ENCODE measurements at regions not wholly inside any gene's neighbourhood (a gene's known extent, or its start where the extent isn't known, plus 50 kb on each side); places are given as distances from the start of the nearest gene placed in this dataset.

- TF ChIP-seq POLR2A (IDR thresholded peaks at IDR 0.05) (no peak), CTCF (IDR thresholded peaks at IDR 0.05) (no peak), EP300 (IDR thresholded peaks at IDR 0.05) (no peak)
Observed at GRCh38 chr5:135255461-135256178, 143.4 kb downstream of the MACROH2A1 start.

All from gastroesophageal sphincter (tissue), 3 donors.